SK-N-MC (cell line): ENCODE measurements at regions not wholly inside any gene's neighbourhood (a gene's known extent, or its start where the extent isn't known, plus 50 kb on each side); places are given as distances from the start of the nearest gene placed in this dataset.

Experiments
- DNase-seq: peaks from one replicate; pipeline ENCODE4 v3.0.0-alpha.2; 2011; ENCODE audit warnings: low read depth, low spot score
- H3K27ac ChIP-seq: fragments of 200-600 bp; sonication (generic); 2 replicates; pipeline ENCODE4 v1.5.1; 2016; ENCODE audit warnings: mixed run types
- H3K36me3 ChIP-seq: fragments of 200-600 bp; sonication (generic); 2 replicates; pipeline ENCODE4 v1.6.1; 2017; ENCODE audit warnings: antibody characterized with exemption, low read length, mixed read lengths; ENCODE audit not compliant: insufficient read depth
- H3K4me3 ChIP-seq: fragments of 200-600 bp; sonication (generic); 2 replicates; pipeline ENCODE4 v1.5.1; 2016
- H3K9ac ChIP-seq: fragments of 200-600 bp; sonication (generic); 2 replicates; pipeline ENCODE4 v1.8.0; 2017; ENCODE audit warnings: mixed run types, mixed read lengths; ENCODE audit not compliant: insufficient read length
- H3K9me3 ChIP-seq: fragments of 200-600 bp; sonication (generic); 2 replicates; pipeline ENCODE4 v1.6.1; 2017; ENCODE audit warnings: low read depth, mild to moderate bottlenecking, antibody characterized with exemption, low read length, moderate library complexity, mixed read lengths
- EZH2 ChIP-seq: fragments of 200-600 bp; sonication (generic); IDR thresholded peaks from one replicate; pipeline ENCODE4 v1.6.1; 2017; ENCODE audit warnings: antibody characterized with exemption
- FOXP2 ChIP-seq: optimal IDR thresholded peaks from 2 replicates; pipeline ENCODE3; 2011; ENCODE audit warnings: mild to moderate bottlenecking, moderate library complexity; ENCODE audit not compliant: insufficient read depth; ENCODE audit errors: extremely low read length, control extremely low read depth
- POLR2AphosphoS5 ChIP-seq: IDR thresholded peaks from 2 replicates; pipeline ENCODE4 v1.6.1; 2012; ENCODE audit warnings: mild to moderate bottlenecking, low read depth, low read length, borderline replicate concordance

- Histone ChIP-seq H3K9me3 (no peaks in the 10 kb centered on the region), H3K4me3 (no peak overlapping the region), H3K36me3 (no peaks in the 10 kb centered on the region), H3K27ac (no peak overlapping the region), H3K9ac (no peak overlapping the region)
- TF ChIP-seq POLR2AphosphoS5 (no peak), EZH2 (no peak), FOXP2 (no peak)
- no peak for DNase-seq
Measured at GRCh38 chr1:30378003-30378596, 345.3 kb downstream of the MATN1 start.

GRCh38 chr1:30377230-30378002, 346.0 kb downstream of the MATN1 start:
- Histone ChIP-seq H3K4me3 (no peak overlapping the region), H3K36me3 (no peaks in the 10 kb centered on the region), H3K9me3 (no peaks in the 10 kb centered on the region), H3K9ac (no peak overlapping the region), H3K27ac (no peak overlapping the region)
- TF ChIP-seq EZH2 (no peak), POLR2AphosphoS5 (no peak), FOXP2 (no peak)
- no peak for DNase-seq

GRCh38 chr1:30376054-30376697, 347.2 kb downstream of the MATN1 start:
- no peak overlapping the region for H3K27ac ChIP-seq
- no peaks in the 10 kb centered on the region for H3K9me3 ChIP-seq
- no peaks in the 10 kb centered on the region for H3K36me3 ChIP-seq
- H3K9ac ChIP-seq: no peak overlapping the region
- no peak for TF ChIP-seq EZH2
- no peak for TF ChIP-seq FOXP2
- TF ChIP-seq POLR2AphosphoS5: no peak
- DNase-seq: no peak
- no peak overlapping the region for H3K4me3 ChIP-seq

DNA sequence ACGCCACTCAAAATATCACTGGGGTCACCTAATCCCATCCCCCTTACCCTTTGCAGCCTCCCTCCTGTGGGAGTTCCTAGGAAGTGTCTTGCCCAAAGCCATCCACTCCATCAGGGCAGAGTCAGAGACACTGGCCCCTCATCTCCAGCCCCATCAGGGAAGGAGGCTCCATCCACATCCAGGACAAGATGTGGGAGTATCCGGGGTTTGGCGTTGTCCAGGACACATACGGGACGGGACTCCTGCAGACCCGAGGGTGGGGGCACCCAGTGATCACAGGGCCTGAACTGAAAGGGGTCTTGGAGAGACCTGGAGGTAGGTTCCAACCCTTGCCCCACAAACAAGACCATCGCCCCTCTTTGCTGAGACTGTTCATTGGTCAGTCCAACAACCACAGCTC, 348.2 kb downstream of the MATN1 start:
- Histone ChIP-seq H3K9me3 (no peaks in the 10 kb centered on the region), H3K9ac (no peak overlapping the region), H3K36me3 (no peaks in the 10 kb centered on the region), H3K4me3 (no peak overlapping the region), H3K27ac (no peak overlapping the region)
- DNase-seq: no peak
- no peak for TF ChIP-seq FOXP2
- no peak for TF ChIP-seq POLR2AphosphoS5
- TF ChIP-seq EZH2: no peak

- Histone ChIP-seq H3K9me3 (no peaks in the 10 kb centered on the region), H3K4me3 (no peak overlapping the region), H3K27ac (no peak overlapping the region), H3K9ac (no peak overlapping the region), H3K36me3 (no peaks in the 10 kb centered on the region)
- no peak for DNase-seq
- TF ChIP-seq POLR2AphosphoS5: no peak
- TF ChIP-seq EZH2: no peak
Measured at GRCh38 chr1:30374400-30375070, 348.9 kb downstream of the MATN1 start.

- H3K9me3 ChIP-seq: no peaks in the 10 kb centered on the region
- H3K36me3 ChIP-seq: no peaks in the 10 kb centered on the region
- no peak overlapping the region for H3K4me3 ChIP-seq
- TF ChIP-seq POLR2AphosphoS5: no peak
- TF ChIP-seq EZH2: no peak
- no peak for TF ChIP-seq FOXP2
- no peak overlapping the region for H3K27ac ChIP-seq
- H3K9ac ChIP-seq: no peak overlapping the region
- DNase-seq: no peak
Measured at GRCh38 chr1:30373471-30374399, 349.6 kb downstream of the MATN1 start.

GRCh38 chr1:30372792-30373433, 350.5 kb downstream of the MATN1 start:
- H3K9me3 ChIP-seq: no peaks in the 10 kb centered on the region
- TF ChIP-seq POLR2AphosphoS5 (no peak), FOXP2 (no peak), EZH2 (no peak)
- H3K36me3 ChIP-seq: no peaks in the 10 kb centered on the region
- no peak for DNase-seq
- H3K4me3 ChIP-seq: no peak overlapping the region
- no peak overlapping the region for H3K9ac ChIP-seq
- no peak overlapping the region for H3K27ac ChIP-seq
